GDM1 (cell line): ENCODE measurements at regions not wholly inside any gene's neighbourhood (a gene's known extent, or its start where the extent isn't known, plus 50 kb on each side); places are given as distances from the start of the nearest gene placed in this dataset.
"Not testable (repeated sequence)": the region's sequence is repeated elsewhere in the genome, so short reads cannot be mapped to it uniquely, and the experiment has no call there.

Experiments used
- DNase-seq: peaks from one replicate; lab custom pipeline; 2025; lab: John Stamatoyannopoulos, UW

DNA sequence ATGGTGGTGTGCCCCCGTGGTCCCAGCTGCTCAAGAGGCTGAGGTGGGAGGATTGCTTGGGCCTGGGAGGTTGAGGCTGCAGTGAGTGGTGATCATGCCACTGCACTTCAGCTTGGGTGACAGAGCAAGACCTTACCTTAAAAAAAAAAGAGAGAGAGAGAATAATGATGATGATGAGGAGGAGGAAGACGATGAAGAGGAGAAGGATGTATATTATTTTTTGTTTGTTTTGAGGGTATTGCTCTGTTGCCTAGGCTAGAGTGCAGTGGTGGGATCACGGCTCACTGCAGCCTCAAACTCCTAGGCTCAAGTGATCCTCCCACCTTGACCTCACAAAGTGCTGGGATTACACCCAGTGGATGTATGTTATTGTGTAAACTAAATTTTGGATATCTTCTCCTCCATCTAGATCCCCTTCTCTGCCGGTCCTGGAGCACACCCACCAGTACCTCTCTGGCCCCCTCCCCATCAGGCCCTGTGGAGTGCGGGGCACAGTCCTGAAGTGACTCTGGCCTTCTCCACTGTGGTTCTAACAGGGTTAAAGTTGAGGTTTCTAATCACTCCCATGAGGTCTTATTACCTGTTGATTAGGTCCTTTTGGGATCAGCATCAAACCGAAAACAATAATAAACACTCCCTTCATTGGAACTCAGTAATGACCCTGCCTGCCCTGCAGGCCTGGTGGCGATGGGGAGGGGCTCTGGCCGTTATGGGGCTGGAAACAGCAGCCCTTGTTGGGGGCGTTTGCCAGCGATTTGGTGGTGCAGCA lies 60.5 kb upstream of the ZFHX3 start:
- no peak for DNase-seq

- DNase-seq: no peak
Measured at GRCh38 chr16:73107371-73107770, 59.4 kb upstream of the ZFHX3 start.

GRCh38 chr16:73106329-73107034 lies 58.6 kb upstream of the ZFHX3 start:
- no peak for DNase-seq

GRCh38 chr16:73101568-73101967 lies 53.6 kb upstream of the ZFHX3 start:
- no peak for DNase-seq

GRCh38 chr16:73099601-73100000 lies 51.7 kb upstream of the ZFHX3 start:
- DNase-seq: not testable (repeated sequence)
